Left ventricle myocardium inferior (tissue), 1 donor: ENCODE measurements at regions not wholly inside any gene's neighbourhood (a gene's known extent, or its start where the extent isn't known, plus 50 kb on each side); places are given as distances from the start of the nearest gene placed in this dataset.

Experiments used
- DNase-seq: peaks from one replicate; pipeline ENCODE4 v3.0.0-alpha.2; 2020
- H3K27ac ChIP-seq: fragments of 200-600 bp; replicated peaks from 2 replicates; pipeline ENCODE4 v1.8.0; 2021
- H3K27me3 ChIP-seq: fragments of 200-600 bp; 2 replicates; pipeline ENCODE4 v1.8.0; 2021; ENCODE audit warnings: low read depth
- H3K36me3 ChIP-seq: fragments of 200-600 bp; 2 replicates; pipeline ENCODE4 v1.8.0; 2021
- H3K4me1 ChIP-seq: fragments of 200-600 bp; 2 replicates; pipeline ENCODE4 v1.8.0; 2021
- H3K4me3 ChIP-seq: fragments of 200-600 bp; 2 replicates; pipeline ENCODE4 v1.8.0; 2021; ENCODE audit warnings: mild to moderate bottlenecking, moderate library complexity
- H3K9me3 ChIP-seq: fragments of 200-600 bp; replicated peaks from 2 replicates; pipeline ENCODE4 v1.8.0; 2021
- CTCF ChIP-seq: fragments of 200-600 bp; IDR thresholded peaks from 2 replicates; pipeline ENCODE4 v1.8.0; 2021; ENCODE audit warnings: antibody characterized with exemption, mild to moderate bottlenecking, borderline replicate concordance
- intact Hi-C: fragments of 100-400 bp; cut with micrococcal nuclease; formaldehyde crosslinking; loops from one replicate; pipeline ENCODE4 v1.11.0; 2022
- donor health status: DM: no; HTN: yes; CAD: no; lungs with severe emphysema.

DNA sequence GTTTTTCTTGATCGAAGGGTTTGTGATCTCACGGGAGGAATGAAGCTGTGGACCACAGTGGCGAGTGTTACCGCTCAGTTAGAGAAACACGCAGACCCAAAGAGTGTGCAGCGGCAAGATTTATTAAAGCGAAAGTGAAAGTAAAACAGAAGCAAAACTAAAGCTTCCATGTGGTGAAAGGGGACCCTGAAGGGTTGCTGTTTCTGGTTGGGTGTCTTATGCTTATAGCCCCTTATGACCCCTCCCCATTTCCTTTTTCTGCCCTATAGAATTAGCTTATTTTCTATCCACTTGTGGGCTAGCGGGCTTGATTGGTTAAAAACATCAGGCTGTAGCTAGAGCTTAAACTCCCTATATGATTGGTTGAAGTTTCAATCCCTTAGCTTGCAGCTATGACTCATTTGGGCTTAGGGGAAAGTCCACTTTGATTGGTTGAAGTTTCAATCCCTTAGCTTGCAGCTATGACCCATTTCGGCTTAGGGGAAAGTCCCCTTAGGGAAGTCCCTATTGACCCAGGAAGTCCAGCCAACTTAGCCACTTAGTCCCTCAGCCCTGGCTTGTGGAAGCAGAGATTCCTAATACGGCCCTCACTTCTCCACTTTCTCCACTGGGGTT lies 171.2 kb upstream of the NWD2 start:
- TF ChIP-seq CTCF, result no peak
- peaks cover 10% of the 10 kb centered on the region for H3K9me3 ChIP-seq
- no peak overlapping the region for H3K4me3 ChIP-seq
- H3K4me1 ChIP-seq, result no peaks in the 10 kb centered on the region
- no peak overlapping the region for H3K27ac ChIP-seq
- H3K27me3 ChIP-seq, result no peaks in the 10 kb centered on the region
- DNase-seq, result no peak
- intact Hi-C loops, result no loop called here
- H3K36me3 ChIP-seq, result no peaks in the 10 kb centered on the region

DNA sequence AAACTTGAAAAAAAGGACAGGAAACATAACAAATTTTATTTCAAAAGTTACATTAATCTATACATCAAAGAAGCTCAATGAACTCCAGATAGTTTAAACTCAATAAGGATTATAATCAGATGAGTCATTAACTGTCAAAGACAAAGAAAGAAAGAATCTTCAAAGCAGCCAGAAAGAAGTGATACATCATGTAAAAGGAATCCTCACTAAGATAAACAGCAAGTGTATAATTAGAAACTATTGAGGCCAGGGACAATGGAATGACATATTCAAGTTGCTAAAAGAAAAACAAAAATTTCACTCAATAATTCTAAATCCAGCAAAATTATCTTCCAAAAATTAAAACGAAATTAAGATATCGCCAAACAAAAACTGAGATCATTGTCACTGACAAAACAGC lies 161.6 kb upstream of the NWD2 start:
- TF ChIP-seq CTCF, result no peak
- Histone ChIP-seq H3K4me3 (no peak overlapping the region), H3K9me3 (peaks cover 58% of the 10 kb centered on the region), H3K27me3 (no peaks in the 10 kb centered on the region), H3K36me3 (no peaks in the 10 kb centered on the region), H3K27ac (no peak overlapping the region), H3K4me1 (no peaks in the 10 kb centered on the region)
- DNase-seq, result no peak
- intact Hi-C loops, result no loop called here

- H3K36me3 ChIP-seq, result no peaks in the 10 kb centered on the region
- H3K9me3 ChIP-seq, result peaks cover 14% of the 10 kb centered on the region
- no peaks in the 10 kb centered on the region for H3K27me3 ChIP-seq
- no peaks in the 10 kb centered on the region for H3K4me1 ChIP-seq
- no peak overlapping the region for H3K4me3 ChIP-seq
- TF ChIP-seq CTCF, result no peak
- no peak for DNase-seq
- no peak overlapping the region for H3K27ac ChIP-seq
- intact Hi-C loops, result no loop called here
Observed at GRCh38 chr4:37095925-37096324, 148.6 kb upstream of the NWD2 start.

DNA sequence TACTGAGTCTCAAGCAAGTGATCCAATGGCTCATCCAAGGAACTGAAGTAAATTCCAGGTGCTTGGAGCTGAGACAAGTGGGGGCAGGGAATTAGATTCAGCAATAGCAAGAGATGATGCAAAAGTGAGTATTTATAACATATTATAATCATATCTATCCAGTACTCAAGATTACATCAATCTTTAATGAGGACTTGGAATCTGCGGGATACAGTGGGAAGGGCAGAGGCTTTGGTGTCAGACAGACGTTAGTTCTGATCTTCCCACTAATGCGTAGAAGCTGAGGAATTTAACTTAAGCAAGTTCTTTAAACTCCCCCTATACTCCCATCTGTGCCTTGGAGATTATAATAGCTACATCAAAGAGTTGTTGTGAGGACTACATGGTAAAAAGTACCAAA lies 143.4 kb upstream of the NWD2 start:
- TF ChIP-seq CTCF, result no peak
- no peaks in the 10 kb centered on the region for H3K4me1 ChIP-seq
- DNase-seq, result no peak
- H3K27me3 ChIP-seq, result no peaks in the 10 kb centered on the region
- no peak overlapping the region for H3K27ac ChIP-seq
- H3K4me3 ChIP-seq, result no peak overlapping the region
- H3K9me3 ChIP-seq, result no peaks in the 10 kb centered on the region
- H3K36me3 ChIP-seq, result no peaks in the 10 kb centered on the region
- intact Hi-C loops, result no loop called here

GRCh38 chr4:37101686-37102085 lies 142.9 kb upstream of the NWD2 start:
- H3K36me3 ChIP-seq, result no peaks in the 10 kb centered on the region
- H3K4me3 ChIP-seq, result no peak overlapping the region
- no peak for DNase-seq
- no peak for TF ChIP-seq CTCF
- intact Hi-C loops, result no loop called here
- H3K27me3 ChIP-seq, result no peaks in the 10 kb centered on the region
- no peaks in the 10 kb centered on the region for H3K9me3 ChIP-seq
- H3K27ac ChIP-seq, result no peak overlapping the region
- H3K4me1 ChIP-seq, result no peaks in the 10 kb centered on the region
